ENCODE measurements at regions not wholly inside any gene's neighbourhood (a gene's known extent, or its start where the extent isn't known, plus 50 kb on each side); places are given as distances from the start of the nearest gene placed in this dataset.

GRCh38 chr6:6891949-6892461, 215.8 kb upstream of the RREB1 start:
- TF ChIP-seq POLR2AphosphoS5 (IDR thresholded peaks at IDR 0.05) (no peak), POLR2A (IDR thresholded peaks at IDR 0.05) (no peak)
